H1 (cell line): ENCODE measurements at regions not wholly inside any gene's neighbourhood (a gene's known extent, or its start where the extent isn't known, plus 50 kb on each side); places are given as distances from the start of the nearest gene placed in this dataset.

Experiments
- ATF2 ChIP-seq: IDR thresholded peaks from 2 replicates; pipeline ENCODE4 v1.6.1; 2012; ENCODE audit warnings: low read length, inconsistent platforms
- BRCA1 ChIP-seq: IDR thresholded peaks from 2 replicates; pipeline ENCODE4 v1.6.1; 2012; ENCODE audit warnings: low read depth, low read length, improper control_type of control experiment
- HDAC6 ChIP-seq: IDR thresholded peaks from one replicate; pipeline ENCODE4 v1.7.1; 2012; ENCODE audit warnings: low read depth, mild to moderate bottlenecking, inconsistent platforms, low read length, moderate library complexity
- KDM1A ChIP-seq: fragments of 200-600, 300-600 bp; sonication (generic); IDR thresholded peaks from 2 replicates; pipeline ENCODE4 v1.7.1; 2016; ENCODE audit warnings: mild to moderate bottlenecking, low read length, borderline replicate concordance
- NRF1 ChIP-seq: IDR thresholded peaks from 2 replicates; pipeline ENCODE4 v1.6.1; 2011; ENCODE audit warnings: mild to moderate bottlenecking, low read depth, low read length, improper control_type of control experiment
- POLR2AphosphoS5 ChIP-seq: IDR thresholded peaks from 2 replicates; pipeline ENCODE4 v1.6.1; 2011; ENCODE audit warnings: low read depth, low read length
- RFX5 ChIP-seq: IDR thresholded peaks from 2 replicates; pipeline ENCODE4 v1.6.1; 2011; ENCODE audit warnings: low read depth, low read length, improper control_type of control experiment, borderline replicate concordance
- SAP30 ChIP-seq: fragments of 300-600 bp; sonication (generic); IDR thresholded peaks from 2 replicates; pipeline ENCODE4 v1.7.1; 2012; ENCODE audit warnings: low read length, moderate library complexity, mild to moderate bottlenecking, inconsistent platforms; ENCODE audit not compliant: insufficient read depth, insufficient replicate concordance
- SP1 ChIP-seq: IDR thresholded peaks from 2 replicates; pipeline ENCODE4 v1.6.1; 2011; ENCODE audit warnings: low read depth, low read length
- TBP ChIP-seq: IDR thresholded peaks from 2 replicates; pipeline ENCODE4 v1.6.1; 2011; ENCODE audit warnings: low read depth, low read length, improper control_type of control experiment

- TF ChIP-seq RFX5 (no peak), SP1 (no peak), POLR2AphosphoS5 (no peak), KDM1A (no peak), SAP30 (no peak), TBP (no peak), HDAC6 (no peak), ATF2 (no peak), NRF1 (no peak), BRCA1 (no peak)
Measured at GRCh38 chr19:46962030-46962570, 57.5 kb upstream of the NPAS1 start (continued).
